Heart left ventricle (tissue), 16 donors: ENCODE measurements at regions not wholly inside any gene's neighbourhood (a gene's known extent, or its start where the extent isn't known, plus 50 kb on each side); places are given as distances from the start of the nearest gene placed in this dataset.

Experiments used
- ATAC-seq, 4 donors: fragments of 200-7000 bp; cut with Tn5 transposase; one replicate each; pipeline ENCODE4 v1.9.1; 2020 to 2022; ENCODE audit warnings: moderate library complexity in 4 of 4, mild to moderate bottlenecking in 3 of 4, moderate number of reproducible peaks in 1 of 4
- DNase-seq, 5 donors: peaks; one replicate each; pipeline ENCODE4 v3.0.0-alpha.2; 2020
- H3K27ac ChIP-seq, 12 donors: fragments of 200-600 bp; sonication (generic) in 4 of 12; one replicate each; pipeline versions ENCODE4 v1.5.0 to v1.8.0; 2016 to 2022; ENCODE audit warnings: mild to moderate bottlenecking in 2 of 12
- H3K27me3 ChIP-seq, 9 donors: fragments of 200-600 bp; sonication (generic) in 2 of 9; one replicate each; pipeline versions ENCODE4 v1.5.1 to v1.8.0; 2016 to 2022; ENCODE audit warnings: mild to moderate bottlenecking in 3 of 9
- H3K36me3 ChIP-seq, 9 donors: fragments of 200-600 bp; sonication (generic) in 2 of 9; one replicate each; pipeline versions ENCODE4 v1.5.0 to v1.8.0; 2018 to 2022; ENCODE audit warnings: mild to moderate bottlenecking in 2 of 9
- H3K4me1 ChIP-seq, 12 donors: fragments of 200-600 bp; sonication (generic) in 4 of 12; one replicate each; pipeline versions ENCODE4 v1.5.0 to v1.8.0; 2016 to 2022; ENCODE audit warnings: mild to moderate bottlenecking in 3 of 12
- H3K4me3 ChIP-seq, 12 donors: fragments of 200-600 bp; sonication (generic) in 4 of 12; one replicate each; pipeline versions ENCODE4 v1.5.0 to v1.8.0; 2017 to 2022; ENCODE audit warnings: mild to moderate bottlenecking in 9 of 12, moderate library complexity in 4 of 12
- H3K9me3 ChIP-seq, 12 donors: fragments of 200-600 bp; sonication (generic) in 4 of 12; one replicate each; pipeline versions ENCODE4 v1.5.0 to v1.8.0; 2016 to 2022; ENCODE audit warnings: mild to moderate bottlenecking in 1 of 12
- CTCF ChIP-seq, 12 donors: fragments of 200-600 bp; sonication (generic) in 4 of 12; IDR thresholded peaks; one replicate each; pipeline versions ENCODE4 v1.5.0 to v1.8.0; 2018 to 2022; ENCODE audit warnings: antibody characterized with exemption in 12 of 12, mild to moderate bottlenecking in 5 of 12
- POLR2A ChIP-seq, 2 donors: fragments of 450-650 bp; IDR thresholded peaks; one replicate each; pipeline ENCODE4 v1.6.1; 2017; ENCODE audit warnings: antibody characterized with exemption in 2 of 2, mild to moderate bottlenecking in 2 of 2, moderate library complexity in 2 of 2
- WGBS, 4 donors: extraction: QIAGEN DNeasy Blood & Tissue Kit in 2 of 4; methylation state at CpG; one replicate each; pipeline versions ENCODE4 v1.1.5 to v1.1.7; 2013 to 2018; 5-methylcytosine and 5-hydroxymethylcytosine counted together
- intact Hi-C, 10 donors: fragments of 100-400 bp; cut with DNase I; formaldehyde crosslinking; loops; one replicate each; pipeline versions ENCODE4 v1.11.1 to v1.14.2; 2022
- donor health status: ischemic (EF 13 %, LVEDD 7.1; RV severe dilation, severe dysfunction).
- donor health status: healthy with polysubstance abuse.
- donor health status: DM: no; HTN: yes; CAD: no.
- donor health status: DM: no; HTN: no; CAD: no.
- donor health status: ischemic (EF 25% LVEDD 6.9; RV normal size, moderate dysfunction).
- donor health status: ischemic (EF 25% LVEDD 5.7; RV mildly dilated, moderate dysfunction).
- donor health status: healthy.
- donor health status: DM: yes; HTN: yes; CAD: no.
- donor health status: ischemic (EF 35%, LVEDD 5.7; RV mildly dilated, moderate dysfunction).
- donor health status: nonischemic (EF 11% LVEDD 7.7; RV severe dilation, severe dysfunction).
- donor health status: DM: yes; HTN: yes; CAD: no.
- donor health status: PGD.
- donor health status: ischemic (EF 29% LVEDD 5.4; RV normal size, mild dysfunction).
- donor health status: nonischemic (EF 23%, LVEDD 6.1; RV moderate dilation, normal function).

- ATAC-seq (no peak), DNase-seq (no peak)
- intact Hi-C loops: no loop called here
- Histone ChIP-seq H3K4me1 (no peaks in the 10 kb centered on the region), H3K27me3 (no peaks in the 10 kb centered on the region), H3K36me3 (no peaks in the 10 kb centered on the region), H3K9me3 (peaks cover 0 to 9% (median 0%) of the 10 kb centered on the region in 12 donors), H3K4me3 (no peak overlapping the region), H3K27ac (no peak overlapping the region)
- 77 to 81% (median 78%) methylated on average over 4 of the region's 4 CpGs for WGBS, 4 donors
- TF ChIP-seq POLR2A (IDR thresholded peaks at IDR 0.05) (no peak), CTCF (IDR thresholded peaks at IDR 0.05) (no peak)
Observed at GRCh38 chr2:406876-407275, 119.0 kb upstream of the ALKAL2 start.

- 83 to 91% (median 88%) methylated on average over 4 of the region's 4 CpGs for WGBS, 4 donors
- H3K4me3 ChIP-seq: no peak overlapping the region
- DNase-seq: no peak
- H3K9me3 ChIP-seq: peaks cover 0 to 9% (median 0%) of the 10 kb centered on the region in 12 donors
- H3K36me3 ChIP-seq: no peaks in the 10 kb centered on the region
- no peak overlapping the region for H3K27ac ChIP-seq
- TF ChIP-seq CTCF (IDR thresholded peaks at IDR 0.05) (no peak), POLR2A (IDR thresholded peaks at IDR 0.05) (no peak)
- no peak for ATAC-seq
- H3K4me1 ChIP-seq: no peaks in the 10 kb centered on the region
- no peaks in the 10 kb centered on the region for H3K27me3 ChIP-seq
- intact Hi-C loops: no loop called here
Observed at GRCh38 chr2:406231-406630, 118.3 kb upstream of the ALKAL2 start.

- Histone ChIP-seq H3K36me3 (no peaks in the 10 kb centered on the region), H3K27ac (no peak overlapping the region), H3K4me3 (no peak overlapping the region), H3K4me1 (no peaks in the 10 kb centered on the region), H3K27me3 (no peaks in the 10 kb centered on the region), H3K9me3 (peaks cover 0 to 8% (median 0%) of the 10 kb centered on the region in 12 donors)
- no peak for DNase-seq
- 55 to 78% (median 72%) methylated on average over 2 of the region's 2 CpGs for WGBS, 4 donors
- intact Hi-C loops: no loop called here
- no peak for ATAC-seq
- TF ChIP-seq CTCF (IDR thresholded peaks at IDR 0.05): no peak
- no peak for TF ChIP-seq POLR2A (IDR thresholded peaks at IDR 0.05)
Observed at GRCh38 chr2:404581-404980, 116.7 kb upstream of the ALKAL2 start.

DNA sequence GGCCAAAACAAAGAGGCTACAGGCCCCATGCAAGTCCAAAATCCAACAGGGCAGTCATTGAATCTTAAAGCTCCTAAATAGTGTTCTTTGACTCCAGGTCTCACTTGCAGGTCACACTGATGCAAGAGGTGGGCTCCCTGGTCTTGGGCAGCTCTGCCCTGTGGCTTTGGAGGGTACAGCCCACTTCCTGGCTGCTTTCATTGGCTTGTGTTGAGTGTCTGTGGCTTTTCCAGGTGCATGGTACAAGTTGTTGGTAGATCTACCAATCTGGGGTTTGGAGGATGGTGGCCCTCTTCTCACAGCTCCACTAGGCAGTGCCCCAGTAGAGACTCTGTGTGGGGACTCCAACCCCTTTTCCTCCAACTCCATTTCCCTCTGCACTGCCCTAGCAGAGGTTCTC lies 115.8 kb upstream of the ALKAL2 start:
- no peak overlapping the region for H3K27ac ChIP-seq
- peaks cover 0 to 8% (median 0%) of the 10 kb centered on the region in 12 donors for H3K9me3 ChIP-seq
- ATAC-seq: no peak
- H3K4me3 ChIP-seq: no peak overlapping the region
- H3K36me3 ChIP-seq: no peaks in the 10 kb centered on the region
- DNase-seq: no peak
- intact Hi-C loops: no loop called here
- no peaks in the 10 kb centered on the region for H3K4me1 ChIP-seq
- no peaks in the 10 kb centered on the region for H3K27me3 ChIP-seq
- TF ChIP-seq POLR2A (IDR thresholded peaks at IDR 0.05) (no peak), CTCF (IDR thresholded peaks at IDR 0.05) (no peak)
